ENCODE measurements at regions not wholly inside any gene's neighbourhood (a gene's known extent, or its start where the extent isn't known, plus 50 kb on each side); places are given as distances from the start of the nearest gene placed in this dataset.
"Not testable (repeated sequence)": the region's sequence is repeated elsewhere in the genome, so short reads cannot be mapped to it uniquely, and the experiment has no call there.

DNA sequence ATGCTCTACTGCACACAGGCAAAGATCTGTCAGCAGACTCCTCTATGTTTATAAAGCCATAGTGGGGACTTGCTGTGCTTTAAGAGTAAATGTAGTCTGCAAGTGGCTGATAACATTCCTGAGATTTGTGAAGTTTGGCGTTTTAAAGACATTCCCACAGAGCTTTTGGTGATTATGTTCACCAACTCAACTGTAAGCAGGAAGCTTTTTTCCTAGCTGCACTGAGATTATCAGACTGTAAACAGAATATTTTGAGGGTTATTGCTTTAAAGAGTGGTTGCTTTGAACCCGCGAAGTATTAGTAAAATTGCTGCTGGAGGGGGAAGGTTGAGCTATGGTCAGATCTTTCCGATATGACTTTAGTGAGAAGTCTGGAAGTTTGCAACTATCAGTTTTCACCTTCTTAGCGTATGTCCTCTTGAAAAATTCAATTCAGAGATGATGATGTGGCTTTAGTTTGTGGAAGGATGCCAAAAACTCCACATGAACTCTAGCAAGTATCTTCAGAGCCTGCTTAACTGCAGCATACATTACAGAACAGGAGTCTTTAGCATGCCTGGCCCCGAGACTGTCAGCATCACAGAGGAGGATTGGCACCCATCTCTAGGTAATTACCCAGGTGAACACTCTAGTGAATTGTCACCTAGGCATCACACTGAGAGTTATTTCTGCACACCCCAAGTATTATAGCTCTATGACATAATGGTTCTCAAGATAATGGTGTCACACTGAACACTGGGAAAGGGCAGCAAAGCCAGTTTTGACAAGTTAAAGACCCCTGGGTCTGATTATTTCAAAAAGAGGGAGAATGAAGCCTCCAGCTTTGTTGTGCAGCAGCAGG is 89.9 kb downstream of the MTNR1B start:
- DNase-seq (ENCODE audit: low read depth in 2 of 2), result peak; percentile 69 to 70
- no peak overlapping the region for H3K4me3 ChIP-seq (replicated peaks in 1 of 2; ENCODE audit: low read depth in 2 of 2, low read length in 2 of 2)
- TF ChIP-seq, protein P1, sequence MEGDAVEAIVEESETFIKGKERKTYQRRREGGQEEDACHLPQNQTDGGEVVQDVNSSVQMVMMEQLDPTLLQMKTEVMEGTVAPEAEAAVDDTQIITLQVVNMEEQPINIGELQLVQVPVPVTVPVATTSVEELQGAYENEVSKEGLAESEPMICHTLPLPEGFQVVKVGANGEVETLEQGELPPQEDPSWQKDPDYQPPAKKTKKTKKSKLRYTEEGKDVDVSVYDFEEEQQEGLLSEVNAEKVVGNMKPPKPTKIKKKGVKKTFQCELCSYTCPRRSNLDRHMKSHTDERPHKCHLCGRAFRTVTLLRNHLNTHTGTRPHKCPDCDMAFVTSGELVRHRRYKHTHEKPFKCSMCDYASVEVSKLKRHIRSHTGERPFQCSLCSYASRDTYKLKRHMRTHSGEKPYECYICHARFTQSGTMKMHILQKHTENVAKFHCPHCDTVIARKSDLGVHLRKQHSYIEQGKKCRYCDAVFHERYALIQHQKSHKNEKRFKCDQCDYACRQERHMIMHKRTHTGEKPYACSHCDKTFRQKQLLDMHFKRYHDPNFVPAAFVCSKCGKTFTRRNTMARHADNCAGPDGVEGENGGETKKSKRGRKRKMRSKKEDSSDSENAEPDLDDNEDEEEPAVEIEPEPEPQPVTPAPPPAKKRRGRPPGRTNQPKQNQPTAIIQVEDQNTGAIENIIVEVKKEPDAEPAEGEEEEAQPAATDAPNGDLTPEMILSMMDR (IDR thresholded peaks at IDR 0.05; ENCODE audit: low read depth, low read length), result no peak

DNA sequence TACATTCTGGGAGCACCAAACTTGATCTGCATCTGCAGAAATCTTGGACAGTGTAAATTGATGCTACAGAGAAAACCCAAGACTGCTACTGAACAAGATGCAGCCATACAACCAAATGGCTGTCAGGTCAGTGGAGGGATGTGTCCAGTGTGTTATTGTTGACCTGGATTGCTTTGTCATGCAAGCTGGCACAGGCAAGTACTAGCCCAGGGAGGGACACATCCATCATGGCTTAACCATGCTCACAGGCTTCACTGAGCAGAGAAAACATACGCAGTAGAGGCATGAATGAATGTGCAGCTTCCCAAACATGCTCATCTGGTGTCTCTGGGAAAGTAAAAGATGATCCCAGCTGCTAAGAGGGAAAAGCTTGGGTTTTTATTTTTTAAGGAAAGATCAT is 93.6 kb downstream of the MTNR1B start:
- no peak overlapping the region for H3K4me3 ChIP-seq (replicated peaks in 1 of 2; ENCODE audit: low read depth in 2 of 2, low read length in 2 of 2)
- TF ChIP-seq, protein P1 (IDR thresholded peaks at IDR 0.05; ENCODE audit: low read depth, low read length), result no peak
- no peak for DNase-seq (ENCODE audit: low read depth in 2 of 2)

DNA sequence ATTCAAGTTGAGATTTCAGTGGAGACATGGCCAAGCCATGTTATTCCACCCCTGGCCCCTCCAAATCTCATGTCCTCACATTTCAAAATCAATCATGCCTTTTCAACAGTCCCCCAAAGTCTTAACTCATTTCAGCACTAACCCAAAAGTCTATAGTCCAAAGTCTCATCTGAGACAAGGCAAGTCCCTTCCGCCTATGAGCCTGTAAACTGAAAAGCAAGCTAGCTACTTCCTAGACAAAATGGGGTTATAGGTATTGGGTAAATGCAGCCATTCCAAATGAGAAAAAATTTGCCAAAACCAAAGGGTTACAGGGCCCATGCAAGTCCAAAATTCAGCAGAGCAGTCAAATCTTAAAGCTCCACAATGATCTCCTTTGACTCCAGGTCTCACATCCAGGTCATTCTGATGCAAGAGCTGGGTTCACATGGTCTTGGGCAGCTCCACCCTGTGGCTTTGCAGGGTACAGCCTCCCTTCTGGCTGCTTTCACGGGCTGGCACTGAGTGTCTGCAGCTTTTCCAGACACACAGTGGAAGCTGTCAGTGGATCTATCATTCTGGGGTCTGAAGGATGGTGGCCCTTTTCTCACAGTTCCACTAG is 95.7 kb downstream of the MTNR1B start:
- peak; percentile 14 to 31 for DNase-seq (ENCODE audit: low read depth in 2 of 2)
- H3K4me3 ChIP-seq (replicated peaks in 1 of 2; ENCODE audit: low read depth in 2 of 2, low read length in 2 of 2), result not testable (repeated sequence)
- TF ChIP-seq, protein P1 (IDR thresholded peaks at IDR 0.05; ENCODE audit: low read depth, low read length), result peak; percentile 35

DNA sequence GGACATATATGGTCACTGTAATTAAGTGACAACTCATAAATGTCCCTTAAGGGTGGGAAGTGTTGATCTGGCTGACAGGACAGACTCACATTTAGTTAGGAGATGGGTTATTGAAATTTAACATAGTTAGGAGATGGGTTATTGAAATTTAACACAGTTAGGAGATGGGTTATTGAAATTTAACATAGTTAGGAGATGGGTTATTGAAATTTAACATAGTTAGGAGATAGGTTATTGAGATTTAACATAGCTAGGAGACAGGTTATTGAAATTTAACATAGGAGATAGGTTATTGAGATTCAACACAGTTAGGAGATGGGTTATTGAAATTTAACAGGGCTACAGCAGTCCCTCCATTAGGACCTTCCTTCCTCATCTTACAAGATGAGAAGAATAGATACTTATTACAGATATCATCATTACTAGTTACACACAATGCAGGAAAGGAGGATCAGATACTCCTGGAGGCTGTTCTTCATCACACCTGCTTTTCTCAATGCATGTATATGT is 98.5 kb downstream of the MTNR1B start:
- TF ChIP-seq, protein P1 (IDR thresholded peaks at IDR 0.05; ENCODE audit: low read depth, low read length), result no peak
- DNase-seq (ENCODE audit: low read depth in 2 of 2), result no peak
- H3K4me3 ChIP-seq (replicated peaks in 1 of 2; ENCODE audit: low read depth in 2 of 2, low read length in 2 of 2), result no peak overlapping the region

DNA sequence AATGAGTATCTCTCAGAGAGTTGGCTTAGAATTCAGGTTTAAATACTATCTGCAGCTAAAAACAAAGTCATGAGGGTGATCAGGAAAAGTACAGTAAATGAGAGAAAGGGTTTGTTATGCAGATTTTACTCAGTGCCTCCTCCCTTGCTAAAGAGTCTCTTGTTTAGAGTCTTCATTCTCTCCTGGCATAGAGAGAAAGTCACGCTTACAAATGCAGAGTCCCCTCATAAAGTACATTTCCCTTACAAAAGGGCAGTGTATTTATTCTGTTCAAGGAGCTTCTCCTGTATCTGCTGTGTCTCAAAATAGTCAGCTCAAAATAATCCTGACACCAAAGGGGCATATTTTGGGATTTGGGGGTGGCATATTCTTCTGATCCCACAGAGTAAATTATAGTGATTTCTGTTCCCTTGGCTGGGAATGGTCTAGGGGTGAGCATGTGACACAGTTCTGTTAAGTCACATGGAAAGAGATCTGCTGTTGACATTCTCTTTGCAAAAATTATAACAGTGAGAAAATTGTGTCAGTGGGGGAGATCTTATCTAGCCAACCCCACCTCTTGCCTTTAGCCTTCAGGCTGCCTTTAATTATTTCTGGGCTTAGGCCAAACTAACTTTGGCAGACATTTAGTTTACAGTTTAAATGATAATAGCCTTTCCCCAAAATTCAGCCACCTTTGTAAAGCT is 102.9 kb downstream of the MTNR1B start:
- TF ChIP-seq, protein P1 (IDR thresholded peaks at IDR 0.05; ENCODE audit: low read depth, low read length), result no peak
- no peak for DNase-seq (ENCODE audit: low read depth in 2 of 2)
- no peak overlapping the region for H3K4me3 ChIP-seq (replicated peaks in 1 of 2; ENCODE audit: low read depth in 2 of 2, low read length in 2 of 2)

DNA sequence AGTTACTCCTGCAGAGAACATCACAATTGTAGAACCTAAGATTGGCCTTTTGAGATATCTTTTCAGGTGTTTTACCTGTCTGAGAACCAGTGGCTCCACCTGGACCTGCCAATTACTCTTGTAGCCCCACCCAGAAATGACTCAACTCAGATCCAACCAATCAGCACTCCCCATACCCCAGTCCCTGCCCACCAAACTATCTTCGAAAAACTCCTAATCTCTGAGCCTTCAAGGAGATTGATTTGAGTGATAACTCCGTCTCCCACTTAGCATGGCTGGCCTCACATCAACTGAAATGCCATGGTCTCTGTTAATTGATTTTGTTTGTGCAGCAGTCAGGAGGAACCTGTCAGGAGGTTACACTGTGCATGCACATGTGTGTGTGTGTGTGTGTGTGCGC is 103.6 kb downstream of the MTNR1B start:
- TF ChIP-seq, protein P1 (IDR thresholded peaks at IDR 0.05; ENCODE audit: low read depth, low read length), result no peak
- no peak overlapping the region for H3K4me3 ChIP-seq (replicated peaks in 1 of 2; ENCODE audit: low read depth in 2 of 2, low read length in 2 of 2)

More for the DNA sequence above, 103.6 kb downstream of the MTNR1B start:
- DNase-seq (ENCODE audit: low read depth in 2 of 2), result no peak

All from cardiac fibroblast (primary cell).